T-helper 2 cell treated with Interferon-gamma antibody and Interleukin-4, amounts not matched to agents 5 μg/mL and 100 μg/mL, for 36 hours (primary cell): ENCODE measurements at regions not wholly inside any gene's neighbourhood (a gene's known extent, or its start where the extent isn't known, plus 50 kb on each side); places are given as distances from the start of the nearest gene placed in this dataset.
A peak's percentile ranks its signal among the peaks of the same experiment; 100 is the strongest.
"Not testable (repeated sequence)": the region's sequence is repeated elsewhere in the genome, so short reads cannot be mapped to it uniquely, and the experiment has no call there.

Experiments used
- DNase-seq: peaks from one replicate; pipeline ENCODE4 v3.0.0; 2021; ENCODE audit warnings: low spot score
- H3K27ac Mint-ChIP-seq: one replicate; pipeline ENCODE4 v1.8.0; 2021; ENCODE audit warnings: mild to moderate bottlenecking, mixed read lengths
- H3K27me3 Mint-ChIP-seq: one replicate; pipeline ENCODE4 v1.8.0; 2021; ENCODE audit warnings: low read depth, mixed read lengths
- H3K36me3 Mint-ChIP-seq: one replicate; pipeline ENCODE4 v1.8.0; 2021; ENCODE audit warnings: low read depth, mixed read lengths
- H3K4me1 Mint-ChIP-seq: one replicate; pipeline ENCODE4 v1.8.0; 2021; ENCODE audit warnings: low read depth, mixed read lengths
- H3K4me3 Mint-ChIP-seq: one replicate; pipeline ENCODE4 v1.8.0; 2022; ENCODE audit warnings: mild to moderate bottlenecking, moderate library complexity, mixed read lengths
- H3K9me3 Mint-ChIP-seq: one replicate; pipeline ENCODE4 v1.8.0; 2021; ENCODE audit warnings: mixed read lengths

- DNase-seq = no peak
- Mint-ChIP-seq H3K27me3 (peaks cover 9% of the 10 kb centered on the region), H3K4me1 (no peaks in the 10 kb centered on the region), H3K9me3 (no peaks in the 10 kb centered on the region), H3K27ac (no peak overlapping the region), H3K4me3 (no peak overlapping the region), H3K36me3 (no peaks in the 10 kb centered on the region)
These were observed 65.2 kb upstream of the CHST15 start for GRCh38 chr10:124158592-124158991.

GRCh38 chr10:124157271-124157681, 63.9 kb upstream of the CHST15 start:
- H3K36me3 Mint-ChIP-seq = no peaks in the 10 kb centered on the region
- no peak overlapping the region for H3K4me3 Mint-ChIP-seq
- no peaks in the 10 kb centered on the region for H3K4me1 Mint-ChIP-seq
- H3K27me3 Mint-ChIP-seq = peaks cover 7% of the 10 kb centered on the region
- H3K27ac Mint-ChIP-seq = no peak overlapping the region
- DNase-seq = no peak
- H3K9me3 Mint-ChIP-seq = no peaks in the 10 kb centered on the region

DNA sequence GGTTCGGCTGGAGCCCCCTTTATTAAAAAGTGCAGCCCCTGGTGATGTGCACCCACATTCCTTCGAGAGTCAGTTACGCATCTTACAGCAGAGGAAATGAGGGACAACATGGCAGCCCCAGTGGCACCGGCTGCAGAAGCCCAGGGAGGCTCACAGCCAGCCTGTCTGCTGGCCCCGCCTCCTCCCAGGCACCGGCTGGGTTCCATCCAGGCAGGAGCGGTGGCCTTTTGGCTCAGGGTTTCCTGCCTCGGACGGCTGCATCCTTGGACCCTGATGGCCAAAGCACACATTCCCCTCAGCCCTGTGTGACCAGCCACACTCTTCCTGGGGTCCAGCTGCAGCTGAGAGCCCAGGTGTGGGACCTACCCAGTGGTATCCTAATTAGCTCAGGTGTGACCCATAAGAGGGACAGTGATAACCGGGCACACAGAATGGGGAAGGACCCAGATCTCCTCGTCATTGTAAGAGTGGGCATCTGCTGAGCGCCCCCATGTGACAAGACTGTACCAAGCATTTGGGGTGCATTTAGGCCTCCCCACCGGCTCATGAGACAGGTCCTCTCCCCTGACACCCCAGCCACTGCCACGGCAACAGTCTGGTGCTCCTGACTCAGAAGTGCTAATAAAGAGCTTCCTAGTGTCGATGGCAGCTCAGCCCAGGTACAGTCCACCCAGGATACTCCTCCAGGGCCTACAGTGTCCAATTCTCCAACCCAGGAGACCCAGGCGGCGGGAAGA, 63.3 kb upstream of the CHST15 start:
- Mint-ChIP-seq H3K4me1 (no peaks in the 10 kb centered on the region), H3K4me3 (no peak overlapping the region), H3K9me3 (no peaks in the 10 kb centered on the region), H3K27me3 (peaks cover 6% of the 10 kb centered on the region), H3K36me3 (no peaks in the 10 kb centered on the region), H3K27ac (no peak overlapping the region)
- DNase-seq = no peak

- Mint-ChIP-seq H3K9me3 (no peaks in the 10 kb centered on the region), H3K4me3 (no peak overlapping the region), H3K27me3 (peaks cover 11% of the 10 kb centered on the region), H3K27ac (no peak overlapping the region), H3K36me3 (no peaks in the 10 kb centered on the region), H3K4me1 (no peaks in the 10 kb centered on the region)
- no peak for DNase-seq
These were observed 62.5 kb upstream of the CHST15 start for GRCh38 chr10:124155781-124156435.

- peak; percentile 24 for DNase-seq
- Mint-ChIP-seq H3K36me3 (no peaks in the 10 kb centered on the region), H3K4me3 (no peak overlapping the region), H3K27ac (no peak overlapping the region), H3K27me3 (peaks cover 12% of the 10 kb centered on the region), H3K4me1 (peaks cover 5% of the 10 kb centered on the region), H3K9me3 (no peaks in the 10 kb centered on the region)
These were observed 59.8 kb upstream of the CHST15 start for GRCh38 chr10:124153023-124153826.

DNA sequence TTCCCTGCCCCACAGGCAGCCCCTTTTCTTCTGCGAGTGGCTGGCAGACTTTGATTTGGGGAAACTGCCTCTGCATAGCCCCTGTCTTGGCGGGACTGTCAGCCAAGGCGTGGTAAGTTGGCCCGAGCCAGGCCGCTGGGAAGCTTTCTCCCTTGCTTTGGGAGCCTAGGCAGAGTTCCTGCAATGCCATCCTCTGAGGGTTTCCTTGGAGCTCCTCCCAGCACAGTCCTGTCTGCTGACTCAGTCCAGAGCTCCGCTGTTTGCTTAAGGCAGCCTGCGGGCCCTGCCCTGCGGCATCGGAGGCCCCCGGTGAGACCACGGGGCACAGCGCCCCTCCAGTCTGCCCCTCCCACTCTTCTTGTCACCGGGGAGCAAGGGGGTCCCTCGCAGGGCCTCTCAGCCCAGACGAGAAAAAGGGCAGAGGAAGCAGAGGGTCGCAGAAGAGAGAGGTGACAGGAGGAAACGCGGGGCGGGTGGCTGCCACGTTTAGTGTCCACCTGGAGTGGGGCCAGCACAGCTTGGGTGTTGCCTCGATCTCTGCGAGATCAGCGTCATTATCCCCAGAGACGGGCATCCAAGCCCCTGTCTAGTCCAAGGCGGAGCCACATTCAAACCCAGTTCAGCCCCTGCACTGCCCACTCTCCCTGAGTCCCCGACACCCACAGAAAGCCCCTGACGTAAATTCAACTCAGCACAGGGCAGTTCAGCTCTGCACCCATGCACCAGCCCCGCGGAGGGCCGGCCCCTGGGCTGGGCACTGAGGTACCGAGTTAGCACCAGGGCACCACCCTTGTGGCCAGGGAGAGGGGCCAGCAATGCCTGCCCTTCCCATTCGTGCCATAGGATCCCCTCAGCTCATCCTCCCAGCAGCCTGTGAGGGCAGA, 59.0 kb upstream of the CHST15 start:
- Mint-ChIP-seq H3K4me1 (peaks cover 5% of the 10 kb centered on the region), H3K27me3 (peaks cover 12% of the 10 kb centered on the region), H3K9me3 (no peaks in the 10 kb centered on the region), H3K36me3 (no peaks in the 10 kb centered on the region), H3K4me3 (no peak overlapping the region), H3K27ac (no peak overlapping the region)
- no peak for DNase-seq

- no peak for DNase-seq
- H3K36me3 Mint-ChIP-seq = no peaks in the 10 kb centered on the region
- H3K9me3 Mint-ChIP-seq = no peaks in the 10 kb centered on the region
- H3K4me1 Mint-ChIP-seq = peaks cover 5% of the 10 kb centered on the region
- peaks cover 12% of the 10 kb centered on the region for H3K27me3 Mint-ChIP-seq
- no peak overlapping the region for H3K4me3 Mint-ChIP-seq
- H3K27ac Mint-ChIP-seq = no peak overlapping the region
These were observed 58.2 kb upstream of the CHST15 start for GRCh38 chr10:124151466-124152095.

DNA sequence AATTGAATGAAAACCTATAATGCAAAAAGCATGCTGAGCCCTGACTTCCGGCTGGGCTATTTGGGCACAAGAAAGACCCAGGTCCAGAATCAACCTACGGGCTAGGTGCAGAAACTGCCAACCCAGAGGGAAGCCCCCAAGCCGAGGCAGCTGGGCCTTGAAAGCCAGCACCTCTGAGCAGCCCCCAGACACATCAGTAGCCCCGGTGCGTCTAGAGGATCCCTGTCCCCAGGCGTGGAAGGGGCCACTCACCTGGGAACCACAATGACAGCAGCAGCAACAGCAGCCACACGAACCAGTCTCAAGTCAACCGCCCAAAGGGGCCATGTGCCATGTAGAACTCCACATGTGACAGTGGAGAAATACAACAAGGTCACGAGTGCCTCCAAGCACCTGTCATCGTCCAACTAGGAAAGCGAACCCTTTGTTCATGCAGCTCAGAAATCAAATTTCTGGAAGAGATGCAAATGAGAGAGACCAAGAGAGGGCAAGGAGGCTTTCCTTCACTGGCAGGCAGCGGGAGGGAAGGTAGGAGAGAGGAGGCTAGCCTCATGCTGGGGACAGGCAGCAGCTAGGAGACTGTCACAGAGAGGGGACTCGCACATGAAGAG, 57.5 kb upstream of the CHST15 start:
- no peaks in the 10 kb centered on the region for H3K9me3 Mint-ChIP-seq
- peaks cover 12% of the 10 kb centered on the region for H3K27me3 Mint-ChIP-seq
- H3K36me3 Mint-ChIP-seq = no peaks in the 10 kb centered on the region
- no peak overlapping the region for H3K4me3 Mint-ChIP-seq
- no peak for DNase-seq
- H3K4me1 Mint-ChIP-seq = peaks cover 5% of the 10 kb centered on the region
- H3K27ac Mint-ChIP-seq = no peak overlapping the region

DNA sequence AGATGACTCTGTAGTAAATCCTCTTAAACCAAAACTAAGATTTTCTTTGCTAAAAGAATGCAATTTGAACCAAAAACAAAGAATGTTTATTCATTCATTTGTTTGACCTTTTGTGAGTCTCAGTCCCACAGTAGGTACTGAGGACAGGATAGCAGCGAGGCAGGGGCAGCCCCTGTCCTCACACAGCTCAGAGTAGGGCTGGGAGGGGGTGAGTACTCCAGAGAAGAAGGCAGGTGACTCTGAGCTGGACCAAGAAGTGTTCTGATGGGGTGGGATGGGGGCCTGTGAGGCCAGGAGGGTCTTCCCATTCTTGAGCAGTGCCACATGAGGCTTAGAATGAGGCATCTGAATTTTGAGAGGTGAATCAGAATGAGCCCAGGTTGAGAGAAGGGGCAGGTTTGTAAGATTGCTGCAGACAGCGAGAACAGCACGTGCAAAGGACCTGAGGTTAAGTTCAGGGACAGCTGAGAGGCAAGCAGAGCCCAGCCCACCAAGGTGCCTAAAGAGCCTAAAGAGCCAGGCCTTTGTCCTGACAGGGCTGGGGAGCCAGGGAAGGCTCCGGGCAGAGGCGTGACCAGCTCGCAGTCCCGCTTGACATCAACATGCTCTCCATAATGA, 56.9 kb upstream of the CHST15 start:
- H3K27me3 Mint-ChIP-seq = peaks cover 12% of the 10 kb centered on the region
- no peaks in the 10 kb centered on the region for H3K9me3 Mint-ChIP-seq
- no peak overlapping the region for H3K4me3 Mint-ChIP-seq
- no peak overlapping the region for H3K27ac Mint-ChIP-seq
- H3K4me1 Mint-ChIP-seq = peaks cover 5% of the 10 kb centered on the region
- DNase-seq = no peak
- no peaks in the 10 kb centered on the region for H3K36me3 Mint-ChIP-seq

- H3K27me3 Mint-ChIP-seq = peaks cover 12% of the 10 kb centered on the region
- H3K27ac Mint-ChIP-seq = no peak overlapping the region
- no peak for DNase-seq
- H3K4me3 Mint-ChIP-seq = no peak overlapping the region
- no peaks in the 10 kb centered on the region for H3K36me3 Mint-ChIP-seq
- peaks cover 5% of the 10 kb centered on the region for H3K4me1 Mint-ChIP-seq
- no peaks in the 10 kb centered on the region for H3K9me3 Mint-ChIP-seq
These were observed 56.0 kb upstream of the CHST15 start for GRCh38 chr10:124149189-124150042.

- not testable (repeated sequence) for H3K36me3 Mint-ChIP-seq, H3K4me1 Mint-ChIP-seq, H3K27ac Mint-ChIP-seq, DNase-seq, H3K4me3 Mint-ChIP-seq, H3K9me3 Mint-ChIP-seq
- H3K27me3 Mint-ChIP-seq = peaks cover 12% of the 10 kb centered on the region
These were observed 55.3 kb upstream of the CHST15 start for GRCh38 chr10:124148509-124149188.
